GM23338 (cell line): ENCODE measurements at regions not wholly inside any gene's neighbourhood (a gene's known extent, or its start where the extent isn't known, plus 50 kb on each side); places are given as distances from the start of the nearest gene placed in this dataset.

Experiments used
- ATAC-seq: fragments of 200-7000 bp; cut with Tn5 transposase; 3 replicates; pipeline ENCODE4 v1.9.1; 2020
- DNase-seq: peaks from one replicate; pipeline ENCODE4 v3.0.0-alpha.2; 2015; ENCODE audit warnings: low spot score
- H2AFZ ChIP-seq: fragments of 200-600 bp; sonication (generic); 2 replicates; pipeline ENCODE4 v1.8.0; 2016; ENCODE audit warnings: antibody characterized with exemption, mild to moderate bottlenecking, moderate library complexity
- H3F3A ChIP-seq: fragments of 200-600 bp; sonication (generic); replicated peaks from 2 replicates; pipeline ENCODE4 v1.8.0; 2017; ENCODE audit warnings: antibody characterized with exemption, mixed run types, low read depth
- H3K27ac ChIP-seq: fragments of 200-600 bp; sonication (generic); 2 replicates; pipeline ENCODE4 v1.6.1; 2016; ENCODE audit warnings: low read depth
- H3K27me3 ChIP-seq: fragments of 200-600 bp; sonication (generic); 2 replicates; pipeline ENCODE4 v1.8.0; 2016; ENCODE audit warnings: mild to moderate bottlenecking, mixed run types, moderate library complexity; ENCODE audit not compliant: insufficient read depth
- H3K36me3 ChIP-seq: fragments of 200-600 bp; sonication (generic); 2 replicates; pipeline ENCODE4 v1.8.0; 2016; ENCODE audit warnings: mild to moderate bottlenecking; ENCODE audit not compliant: insufficient read depth
- H3K4me1 ChIP-seq: fragments of 200-600 bp; sonication (generic); 2 replicates; pipeline ENCODE4 v1.8.0; 2016; ENCODE audit warnings: mild to moderate bottlenecking, moderate library complexity; ENCODE audit not compliant: insufficient read depth
- H3K4me2 ChIP-seq: fragments of 200-600 bp; sonication (generic); 2 replicates; pipeline ENCODE4 v1.7.1; 2017; ENCODE audit warnings: mixed run types
- H3K4me3 ChIP-seq: fragments of 200-600 bp; sonication (generic); 2 replicates; pipeline ENCODE4 v1.6.1; 2016; ENCODE audit warnings: mixed run types
- H3K79me2 ChIP-seq: fragments of 200-600 bp; sonication (generic); replicated peaks from 2 replicates; pipeline ENCODE4 v1.8.0; 2017; ENCODE audit warnings: mild to moderate bottlenecking; ENCODE audit not compliant: insufficient read depth
- H3K9me2 ChIP-seq: fragments of 200-600 bp; sonication (generic); 2 replicates; pipeline ENCODE4 v1.8.0; 2017; ENCODE audit not compliant: insufficient read depth
- H4K20me1 ChIP-seq: fragments of 200-600 bp; sonication (generic); replicated peaks from 2 replicates; pipeline ENCODE4 v1.8.0; 2017; ENCODE audit warnings: mild to moderate bottlenecking; ENCODE audit not compliant: insufficient read depth
- H3K27ac Mint-ChIP-seq: 2 replicates; pipeline ENCODE4 v1.8.0; 2020; ENCODE audit warnings: inconsistent platforms, mild to moderate bottlenecking, moderate library complexity, mixed read lengths
- H3K27me3 Mint-ChIP-seq: 3 replicates; pipeline ENCODE4 v1.8.0; 2022; ENCODE audit warnings: low read depth, mild to moderate bottlenecking, moderate library complexity, mixed read lengths, inconsistent platforms; ENCODE audit not compliant: insufficient read depth, poor library complexity
- H3K36me3 Mint-ChIP-seq: 3 replicates; pipeline ENCODE4 v1.8.0; 2021; ENCODE audit warnings: low read depth, mild to moderate bottlenecking, inconsistent platforms, moderate library complexity, mixed read lengths
- H3K4me1 Mint-ChIP-seq: 3 replicates; pipeline ENCODE4 v1.8.0; 2020; ENCODE audit warnings: mild to moderate bottlenecking, inconsistent platforms, mixed read lengths
- H3K4me3 Mint-ChIP-seq: 3 replicates; pipeline ENCODE4 v1.8.0; 2021; ENCODE audit warnings: moderate library complexity, mild to moderate bottlenecking, inconsistent platforms, mixed read lengths
- H3K9me3 Mint-ChIP-seq: 3 replicates; pipeline ENCODE4 v1.8.0; 2020; ENCODE audit warnings: moderate library complexity, mild to moderate bottlenecking, inconsistent platforms, mixed read lengths
- CTCF ChIP-seq, 2 experiments: fragments of 200-600 bp in 1 of 2; sonication (generic) in 1 of 2; conservative IDR thresholded peaks; 2 replicates each; pipeline versions ENCODE4 v1.5.1 to v1.6.1; 2016 to 2017; ENCODE audit warnings: antibody characterized with exemption in 2 of 2, low read depth in 2 of 2, mild to moderate bottlenecking in 2 of 2, moderate library complexity in 1 of 2
- EZH2phosphoT487 ChIP-seq: fragments of 200-600 bp; sonication (generic); IDR thresholded peaks from one replicate; pipeline ENCODE4 v1.8.1; 2018; ENCODE audit warnings: antibody characterized with exemption; ENCODE audit not compliant: unreplicated experiment
- POLR2AphosphoS5 ChIP-seq: IDR thresholded peaks from 2 replicates; pipeline ENCODE4 v1.6.1; 2016; ENCODE audit warnings: antibody characterized with exemption, low read depth
- REST ChIP-seq: IDR thresholded peaks from one replicate; pipeline ENCODE4 v1.6.1; 2018; ENCODE audit warnings: antibody characterized with exemption; ENCODE audit not compliant: unreplicated experiment
- ZNF331 ChIP-seq: fragments of 250-450 bp; sonication (Bioruptor Pico); IDR thresholded peaks from 2 replicates; pipeline ENCODE4 v1.5.0; 2020; ENCODE audit warnings: low read depth, mild to moderate bottlenecking, moderate library complexity
- ZNF462 ChIP-seq: fragments of 250-450 bp; sonication (Bioruptor Pico); IDR thresholded peaks from 2 replicates; pipeline ENCODE4 v1.5.0; 2020; ENCODE audit warnings: mild to moderate bottlenecking, moderate library complexity

GRCh38 chr2:195181059-195181705, 475.8 kb upstream of the SLC39A10 start:
- H3K27ac Mint-ChIP-seq, result no peak overlapping the region
- Histone ChIP-seq H3K27ac (no peak overlapping the region), H3K4me2 (no peak overlapping the region), H4K20me1 (no peaks in the 10 kb centered on the region), H3K36me3 (no peaks in the 10 kb centered on the region), H3K27me3 (no peaks in the 10 kb centered on the region), H3K4me3 (no peak overlapping the region), H3K4me1 (no peaks in the 10 kb centered on the region), H3K9me2 (no peaks in the 10 kb centered on the region), H3K79me2 (no peaks in the 10 kb centered on the region), H2AFZ (no peak overlapping the region), H3F3A (no peaks in the 10 kb centered on the region)
- no peaks in the 10 kb centered on the region; the same call in 2 of the 3 replicates for H3K9me3 Mint-ChIP-seq
- no peaks in the 10 kb centered on the region for H3K36me3 Mint-ChIP-seq
- H3K4me3 Mint-ChIP-seq, result no peak overlapping the region
- H3K4me1 Mint-ChIP-seq, result no peaks in the 10 kb centered on the region
- no peaks in the 10 kb centered on the region for H3K27me3 Mint-ChIP-seq
- TF ChIP-seq REST (no peak), ZNF331 (CRISPR knock-in tag) (no peak), ZNF462 (CRISPR knock-in tag) (no peak), POLR2AphosphoS5 (no peak), EZH2phosphoT487 (no peak), CTCF (conservative IDR thresholded peaks at IDR 0.05; ENCODE audit: low read depth in 2 of 2) (no peak)
- DNase-seq (no peak), ATAC-seq (no peak)
